LNCaP clone FGC (cell line): ENCODE measurements at regions not wholly inside any gene's neighbourhood (a gene's known extent, or its start where the extent isn't known, plus 50 kb on each side); places are given as distances from the start of the nearest gene placed in this dataset.

ENCODE experiments used
- DNase-seq: peaks from one replicate; pipeline ENCODE4 v3.0.0-alpha.2; 2011; ENCODE audit warnings: low read depth
- H3K4me3 ChIP-seq: 2 replicates; pipeline ENCODE4 v1.5.1; 2011; ENCODE audit warnings: mild to moderate bottlenecking, low read depth, low read length, control low read depth
- CTCF ChIP-seq: IDR thresholded peaks from 2 replicates; pipeline ENCODE4 v1.5.1; 2012; ENCODE audit warnings: mild to moderate bottlenecking; ENCODE audit not compliant: control insufficient read depth, insufficient read depth; ENCODE audit errors: extremely low read depth

- H3K4me3 ChIP-seq, result no peak overlapping the region
- TF ChIP-seq CTCF, result no peak
- DNase-seq, result no peak
Observed at GRCh38 chr5:92927291-92927778, 653.7 kb downstream of the NR2F1-AS1 start.

- no peak for TF ChIP-seq CTCF
- H3K4me3 ChIP-seq, result no peak overlapping the region
- no peak for DNase-seq
Observed at GRCh38 chr5:92923885-92924284, 657.1 kb downstream of the NR2F1-AS1 start.

GRCh38 chr5:92922231-92922967, 658.6 kb downstream of the NR2F1-AS1 start:
- no peak overlapping the region for H3K4me3 ChIP-seq
- no peak for DNase-seq
- TF ChIP-seq CTCF, result no peak

GRCh38 chr5:92917044-92917443, 664.0 kb downstream of the NR2F1-AS1 start:
- no peak for TF ChIP-seq CTCF
- DNase-seq, result no peak
- no peak overlapping the region for H3K4me3 ChIP-seq

GRCh38 chr5:92916036-92916435, 665.0 kb downstream of the NR2F1-AS1 start:
- no peak for DNase-seq
- TF ChIP-seq CTCF, result peak; percentile 65
- no peak overlapping the region for H3K4me3 ChIP-seq

- no peak for TF ChIP-seq CTCF
- no peak for DNase-seq
- no peak overlapping the region for H3K4me3 ChIP-seq
Observed at GRCh38 chr5:92912283-92912682, 668.7 kb downstream of the NR2F1-AS1 start.

- DNase-seq, result no peak
- H3K4me3 ChIP-seq, result no peak overlapping the region
- no peak for TF ChIP-seq CTCF
Observed at GRCh38 chr5:92911851-92912250, 669.2 kb downstream of the NR2F1-AS1 start.
